T-helper 1 cell treated with Interleukin-12 subunit alpha and Interleukin-12 subunit beta and Interleukin-4 antibody, amounts not matched to agents 30 μg/mL and 1 μg/mL, for 36 hours (primary cell): ENCODE measurements at regions not wholly inside any gene's neighbourhood (a gene's known extent, or its start where the extent isn't known, plus 50 kb on each side); places are given as distances from the start of the nearest gene placed in this dataset.
"Not testable (repeated sequence)": the region's sequence is repeated elsewhere in the genome, so short reads cannot be mapped to it uniquely, and the experiment has no call there.

ENCODE experiments used
- H3K27ac Mint-ChIP-seq: one replicate; pipeline ENCODE4 v1.8.0; 2021; ENCODE audit warnings: mild to moderate bottlenecking, mixed read lengths
- H3K27me3 Mint-ChIP-seq: one replicate; pipeline ENCODE4 v1.8.0; 2021; ENCODE audit warnings: low read depth, mixed read lengths
- H3K36me3 Mint-ChIP-seq: one replicate; pipeline ENCODE4 v1.8.0; 2021; ENCODE audit warnings: low read depth, mixed read lengths
- H3K4me1 Mint-ChIP-seq: one replicate; pipeline ENCODE4 v1.8.0; 2021; ENCODE audit warnings: low read depth, mixed read lengths
- H3K4me3 Mint-ChIP-seq: one replicate; pipeline ENCODE4 v1.8.0; 2021; ENCODE audit warnings: mild to moderate bottlenecking, moderate library complexity, mixed read lengths
- H3K9me3 Mint-ChIP-seq: one replicate; pipeline ENCODE4 v1.8.0; 2021; ENCODE audit warnings: mixed read lengths

- Mint-ChIP-seq H3K4me3 (no peak overlapping the region), H3K27me3 (no peaks in the 10 kb centered on the region), H3K9me3 (no peaks in the 10 kb centered on the region), H3K36me3 (no peaks in the 10 kb centered on the region), H3K27ac (no peak overlapping the region), H3K4me1 (no peaks in the 10 kb centered on the region)
Measured at GRCh38 chr12:74108729-74109128, 428.9 kb upstream of the ATXN7L3B start.

DNA sequence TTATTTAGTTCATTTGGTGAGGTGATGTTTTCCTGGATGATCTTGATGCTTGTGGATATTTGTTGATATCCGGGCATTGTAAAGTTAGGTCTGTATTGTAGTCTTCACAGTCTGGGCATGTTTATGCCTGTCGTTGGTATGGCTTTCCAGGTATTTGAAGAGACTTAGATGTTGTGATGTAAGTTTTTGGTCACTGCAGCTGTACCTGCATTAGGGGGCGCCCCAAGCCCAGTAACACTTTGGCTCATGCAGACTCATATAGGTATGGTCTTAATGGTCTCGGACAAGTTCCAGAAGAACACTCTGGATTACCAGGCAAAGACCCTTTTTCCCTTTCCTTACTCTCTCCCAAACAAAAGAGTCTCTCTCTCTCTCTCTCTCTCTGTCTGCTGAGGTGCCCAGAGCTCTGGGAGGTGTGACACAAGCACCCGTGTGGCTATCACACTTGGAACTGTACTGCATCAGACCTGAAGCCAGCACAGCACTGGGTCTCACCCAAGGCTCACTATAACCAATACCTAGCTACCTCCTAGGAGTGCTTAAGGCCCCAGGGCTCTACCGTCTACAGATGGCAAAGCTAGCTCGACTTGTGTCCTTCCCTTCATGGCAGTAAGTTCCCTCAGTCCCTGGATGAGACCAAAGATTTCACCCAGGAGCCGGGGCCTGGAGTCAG lies 425.8 kb upstream of the ATXN7L3B start:
- Mint-ChIP-seq H3K27ac (no peak overlapping the region), H3K4me1 (no peaks in the 10 kb centered on the region), H3K9me3 (no peaks in the 10 kb centered on the region), H3K4me3 (no peak overlapping the region), H3K36me3 (no peaks in the 10 kb centered on the region), H3K27me3 (no peaks in the 10 kb centered on the region)

- H3K9me3 Mint-ChIP-seq: no peaks in the 10 kb centered on the region
Measured at GRCh38 chr12:74119811-74120362, 417.7 kb upstream of the ATXN7L3B start.

DNA sequence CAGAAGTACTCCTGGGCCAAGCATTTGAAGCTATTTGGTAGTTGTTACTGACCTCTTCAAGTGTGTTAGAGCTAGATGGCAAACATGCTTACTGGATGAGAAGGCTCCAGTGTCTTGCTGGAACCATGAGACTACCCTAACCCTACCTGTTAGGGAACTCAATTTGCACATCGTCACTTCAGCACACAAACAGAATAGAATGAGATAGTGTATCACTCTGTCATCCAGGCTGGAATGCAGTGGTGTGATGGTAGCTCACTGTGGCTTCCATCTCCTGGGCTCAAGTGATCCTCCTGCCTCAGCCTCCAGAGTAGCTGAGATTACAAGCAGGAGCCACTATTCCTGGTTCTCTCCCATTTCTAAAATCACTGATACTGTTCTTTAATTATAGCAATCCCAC lies 417.0 kb upstream of the ATXN7L3B start:
- no peaks in the 10 kb centered on the region for H3K36me3 Mint-ChIP-seq
- no peaks in the 10 kb centered on the region for H3K9me3 Mint-ChIP-seq
- no peak overlapping the region for H3K4me3 Mint-ChIP-seq
- no peaks in the 10 kb centered on the region for H3K27me3 Mint-ChIP-seq
- H3K4me1 Mint-ChIP-seq: no peaks in the 10 kb centered on the region
- no peak overlapping the region for H3K27ac Mint-ChIP-seq

More at GRCh38 chr12:74119811-74120362, 417.7 kb upstream of the ATXN7L3B start:
- no peak overlapping the region for H3K27ac Mint-ChIP-seq
- H3K27me3 Mint-ChIP-seq: no peaks in the 10 kb centered on the region
- H3K36me3 Mint-ChIP-seq: no peaks in the 10 kb centered on the region
- no peaks in the 10 kb centered on the region for H3K4me1 Mint-ChIP-seq
- no peak overlapping the region for H3K4me3 Mint-ChIP-seq

DNA sequence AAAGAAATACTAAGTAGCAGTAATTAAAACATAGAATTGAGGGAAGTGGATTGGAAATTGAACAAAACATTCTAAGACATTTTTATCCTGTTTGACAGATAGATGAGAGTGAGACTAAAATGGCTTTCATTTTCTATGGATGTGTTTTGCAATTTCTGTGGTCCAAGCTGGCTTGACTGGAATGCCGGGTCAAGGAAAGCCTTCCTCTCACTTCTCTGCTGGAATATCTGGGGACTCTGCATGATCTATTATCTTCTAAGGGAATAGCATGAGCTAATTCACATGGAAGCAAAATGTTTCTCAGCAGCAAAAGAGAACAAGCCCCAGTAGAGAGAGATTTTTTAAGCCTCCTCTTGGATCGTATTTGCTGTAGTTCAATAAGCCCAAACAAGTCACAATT lies 407.9 kb upstream of the ATXN7L3B start:
- Mint-ChIP-seq H3K9me3 (no peaks in the 10 kb centered on the region), H3K27me3 (no peaks in the 10 kb centered on the region), H3K4me1 (no peaks in the 10 kb centered on the region), H3K36me3 (no peaks in the 10 kb centered on the region), H3K27ac (no peak overlapping the region), H3K4me3 (no peak overlapping the region)

GRCh38 chr12:74144396-74144795 lies 393.2 kb upstream of the ATXN7L3B start:
- no peaks in the 10 kb centered on the region for H3K4me1 Mint-ChIP-seq

DNA sequence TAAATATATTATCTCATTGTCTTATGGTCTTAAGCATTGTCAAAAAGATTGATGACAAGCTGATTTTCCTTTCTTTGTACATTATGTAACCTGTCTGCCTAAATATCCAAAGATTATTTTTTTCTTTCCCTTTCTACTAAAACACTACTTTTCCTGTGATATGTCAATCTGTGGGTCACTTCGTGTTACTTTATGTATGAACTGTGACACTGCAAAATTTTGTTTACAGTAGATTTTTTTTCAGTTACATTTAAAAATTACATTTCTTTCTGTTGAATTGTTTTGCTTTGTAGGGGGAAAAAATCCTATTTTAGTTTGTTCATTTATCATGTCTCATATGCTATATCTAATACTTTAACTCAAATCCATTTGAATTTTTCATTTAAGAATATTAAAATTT lies 392.3 kb upstream of the ATXN7L3B start:
- no peaks in the 10 kb centered on the region for H3K27me3 Mint-ChIP-seq
- H3K9me3 Mint-ChIP-seq: no peaks in the 10 kb centered on the region
- no peaks in the 10 kb centered on the region for H3K36me3 Mint-ChIP-seq
- H3K4me3 Mint-ChIP-seq: no peak overlapping the region
- no peaks in the 10 kb centered on the region for H3K4me1 Mint-ChIP-seq
- no peak overlapping the region for H3K27ac Mint-ChIP-seq

More at GRCh38 chr12:74144396-74144795, 393.2 kb upstream of the ATXN7L3B start:
- Mint-ChIP-seq H3K4me3 (no peak overlapping the region), H3K9me3 (no peaks in the 10 kb centered on the region), H3K27me3 (no peaks in the 10 kb centered on the region), H3K27ac (no peak overlapping the region), H3K36me3 (no peaks in the 10 kb centered on the region)

- Mint-ChIP-seq H3K27me3 (no peaks in the 10 kb centered on the region), H3K4me1 (no peaks in the 10 kb centered on the region), H3K27ac (no peak overlapping the region), H3K36me3 (no peaks in the 10 kb centered on the region), H3K4me3 (no peak overlapping the region), H3K9me3 (no peaks in the 10 kb centered on the region)
Measured at GRCh38 chr12:74148849-74149248, 388.8 kb upstream of the ATXN7L3B start.

DNA sequence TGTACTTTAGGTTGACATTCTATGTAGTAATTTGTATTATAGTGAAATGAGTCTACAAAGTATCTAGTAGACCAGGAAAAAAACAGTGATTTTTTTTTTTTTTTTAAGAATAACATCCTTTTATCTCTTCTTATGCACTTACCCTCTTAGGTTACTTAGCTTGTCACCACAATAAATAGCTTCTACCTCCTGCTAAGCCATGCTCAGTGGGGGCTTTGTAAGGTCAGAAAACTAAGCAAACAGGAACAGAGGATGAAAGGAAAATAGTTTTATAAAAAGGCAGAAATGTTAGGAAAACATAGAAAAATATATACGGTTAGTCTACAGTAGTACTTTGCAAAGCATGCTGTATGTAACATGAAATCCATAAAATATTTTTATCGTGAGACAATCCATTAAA lies 385.3 kb upstream of the ATXN7L3B start:
- H3K9me3 Mint-ChIP-seq: no peaks in the 10 kb centered on the region

DNA sequence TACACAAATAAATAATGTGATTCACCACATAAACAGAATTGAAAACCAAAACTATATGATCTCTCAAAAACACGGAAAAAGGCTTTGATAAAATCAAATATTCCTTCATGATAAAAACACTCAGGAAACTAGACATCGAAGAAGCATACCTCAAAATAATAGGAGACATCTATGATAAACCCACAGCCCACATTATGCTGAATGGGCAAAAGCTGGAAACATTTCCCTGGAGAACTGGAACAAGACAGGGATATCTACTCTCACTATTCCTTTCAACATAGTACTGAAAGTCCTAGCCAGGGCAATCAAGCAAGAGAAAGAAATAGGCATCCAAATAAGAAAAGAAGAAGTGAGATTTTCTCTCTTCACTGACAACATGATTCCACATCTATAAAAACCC lies 371.5 kb upstream of the ATXN7L3B start:
- Mint-ChIP-seq H3K27me3 (no peaks in the 10 kb centered on the region), H3K27ac (no peak overlapping the region), H3K4me1 (no peaks in the 10 kb centered on the region), H3K4me3 (no peak overlapping the region), H3K9me3 (no peaks in the 10 kb centered on the region), H3K36me3 (no peaks in the 10 kb centered on the region)

More for the DNA sequence above, 385.3 kb upstream of the ATXN7L3B start:
- H3K4me3 Mint-ChIP-seq: no peak overlapping the region
- no peak overlapping the region for H3K27ac Mint-ChIP-seq
- H3K36me3 Mint-ChIP-seq: no peaks in the 10 kb centered on the region
- H3K4me1 Mint-ChIP-seq: no peaks in the 10 kb centered on the region
- H3K27me3 Mint-ChIP-seq: no peaks in the 10 kb centered on the region

DNA sequence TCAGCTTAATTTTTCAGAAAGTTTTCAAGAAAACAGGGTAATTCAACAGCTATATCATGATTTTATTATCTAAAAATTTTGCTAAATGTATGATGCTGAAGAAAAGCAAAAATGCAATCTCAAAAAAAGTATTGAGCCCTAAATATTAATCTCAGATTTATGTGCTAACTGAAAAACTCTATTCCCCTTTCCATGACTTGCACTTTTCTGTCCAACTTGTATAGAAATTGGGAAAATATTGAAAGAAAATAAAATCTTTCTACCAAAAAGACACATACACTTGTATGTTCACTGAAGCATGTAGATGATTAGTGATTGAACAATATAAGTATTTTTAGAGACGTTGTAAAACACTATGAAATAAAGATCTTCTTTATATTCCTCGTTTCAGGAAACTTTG lies 368.0 kb upstream of the ATXN7L3B start:
- H3K36me3 Mint-ChIP-seq: no peaks in the 10 kb centered on the region
- H3K4me1 Mint-ChIP-seq: no peaks in the 10 kb centered on the region
- H3K9me3 Mint-ChIP-seq: peaks cover 2% of the 10 kb centered on the region
- no peaks in the 10 kb centered on the region for H3K27me3 Mint-ChIP-seq
- H3K4me3 Mint-ChIP-seq: no peak overlapping the region
- H3K27ac Mint-ChIP-seq: no peak overlapping the region

GRCh38 chr12:74170645-74171477 lies 366.8 kb upstream of the ATXN7L3B start:
- Mint-ChIP-seq H3K36me3 (no peaks in the 10 kb centered on the region), H3K27me3 (no peaks in the 10 kb centered on the region), H3K4me3 (no peak overlapping the region), H3K9me3 (peaks cover 6% of the 10 kb centered on the region), H3K4me1 (no peaks in the 10 kb centered on the region), H3K27ac (no peak overlapping the region)

DNA sequence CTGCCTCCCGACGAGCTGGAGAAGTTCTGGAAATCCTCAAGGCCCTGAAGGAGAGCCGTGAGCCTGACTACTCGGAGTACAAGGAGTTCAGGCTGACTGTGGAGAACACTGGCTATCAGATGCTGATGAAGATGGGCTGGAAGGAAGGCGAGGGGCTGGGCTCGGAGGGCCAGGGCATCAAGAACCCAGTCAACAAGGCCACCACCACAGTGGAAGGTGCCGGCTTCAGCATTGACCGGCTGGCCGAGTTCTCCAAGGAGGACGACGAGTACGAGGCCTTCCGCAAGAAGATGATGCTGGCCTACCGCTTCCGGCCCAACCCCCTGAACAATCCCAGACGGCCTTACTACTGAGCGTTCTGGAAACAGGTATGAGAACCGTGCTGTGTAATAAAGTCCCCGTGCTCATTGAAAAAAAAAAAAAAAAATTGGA lies 366.1 kb upstream of the ATXN7L3B start:
- H3K4me1 Mint-ChIP-seq: no peaks in the 10 kb centered on the region
- no peaks in the 10 kb centered on the region for H3K36me3 Mint-ChIP-seq
- H3K27ac Mint-ChIP-seq: no peak overlapping the region
- H3K27me3 Mint-ChIP-seq: no peaks in the 10 kb centered on the region
- peaks cover 6% of the 10 kb centered on the region for H3K9me3 Mint-ChIP-seq
- no peak overlapping the region for H3K4me3 Mint-ChIP-seq

DNA sequence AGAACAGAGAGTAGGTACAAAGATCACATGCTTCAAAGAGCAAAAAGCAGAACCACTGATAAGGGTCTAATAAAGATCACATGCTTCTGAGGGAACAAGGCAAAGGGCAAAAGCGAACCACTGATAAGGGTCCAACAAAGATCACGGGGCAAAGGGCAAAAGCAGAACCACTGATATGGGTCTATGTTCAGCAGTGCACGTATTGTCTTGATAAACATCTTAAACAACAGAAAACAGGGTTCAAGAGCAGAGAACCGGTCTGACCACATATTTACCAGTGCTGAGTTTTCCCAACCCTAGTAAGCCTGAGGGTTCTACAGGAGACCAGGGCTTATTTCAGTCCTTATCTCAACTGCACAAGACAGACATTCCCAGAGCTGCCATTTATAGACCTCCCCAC lies 362.7 kb upstream of the ATXN7L3B start:
- H3K9me3 Mint-ChIP-seq, H3K4me3 Mint-ChIP-seq, H3K27ac Mint-ChIP-seq, H3K27me3 Mint-ChIP-seq, H3K4me1 Mint-ChIP-seq, H3K36me3 Mint-ChIP-seq: not testable (repeated sequence)

- no peaks in the 10 kb centered on the region for H3K27me3 Mint-ChIP-seq
- no peaks in the 10 kb centered on the region for H3K9me3 Mint-ChIP-seq
Measured at GRCh38 chr12:74185360-74185759, 352.3 kb upstream of the ATXN7L3B start.

More at GRCh38 chr12:74185360-74185759, 352.3 kb upstream of the ATXN7L3B start:
- no peak overlapping the region for H3K4me3 Mint-ChIP-seq
- H3K4me1 Mint-ChIP-seq: no peaks in the 10 kb centered on the region
- no peak overlapping the region for H3K27ac Mint-ChIP-seq
- H3K36me3 Mint-ChIP-seq: no peaks in the 10 kb centered on the region
